ENCODE measurements at regions not wholly inside any gene's neighbourhood (a gene's known extent, or its start where the extent isn't known, plus 50 kb on each side); places are given as distances from the start of the nearest gene placed in this dataset.

- TF ChIP-seq, protein P1, sequence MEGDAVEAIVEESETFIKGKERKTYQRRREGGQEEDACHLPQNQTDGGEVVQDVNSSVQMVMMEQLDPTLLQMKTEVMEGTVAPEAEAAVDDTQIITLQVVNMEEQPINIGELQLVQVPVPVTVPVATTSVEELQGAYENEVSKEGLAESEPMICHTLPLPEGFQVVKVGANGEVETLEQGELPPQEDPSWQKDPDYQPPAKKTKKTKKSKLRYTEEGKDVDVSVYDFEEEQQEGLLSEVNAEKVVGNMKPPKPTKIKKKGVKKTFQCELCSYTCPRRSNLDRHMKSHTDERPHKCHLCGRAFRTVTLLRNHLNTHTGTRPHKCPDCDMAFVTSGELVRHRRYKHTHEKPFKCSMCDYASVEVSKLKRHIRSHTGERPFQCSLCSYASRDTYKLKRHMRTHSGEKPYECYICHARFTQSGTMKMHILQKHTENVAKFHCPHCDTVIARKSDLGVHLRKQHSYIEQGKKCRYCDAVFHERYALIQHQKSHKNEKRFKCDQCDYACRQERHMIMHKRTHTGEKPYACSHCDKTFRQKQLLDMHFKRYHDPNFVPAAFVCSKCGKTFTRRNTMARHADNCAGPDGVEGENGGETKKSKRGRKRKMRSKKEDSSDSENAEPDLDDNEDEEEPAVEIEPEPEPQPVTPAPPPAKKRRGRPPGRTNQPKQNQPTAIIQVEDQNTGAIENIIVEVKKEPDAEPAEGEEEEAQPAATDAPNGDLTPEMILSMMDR (IDR thresholded peaks at IDR 0.05; ENCODE audit: insufficient read depth, low read length) = no peak
- TF ChIP-seq POLR2AphosphoS5 (IDR thresholded peaks at IDR 0.05; ENCODE audit: low read depth) = no peak
- TF ChIP-seq SPI1 (IDR thresholded peaks at IDR 0.05; ENCODE audit: borderline replicate concordance, low read depth) = no peak
These were observed 334.1 kb downstream of the GLRX3 start for GRCh38 chr10:130470286-130470685.
